ENCODE measurements at regions not wholly inside any gene's neighbourhood (a gene's known extent, or its start where the extent isn't known, plus 50 kb on each side); places are given as distances from the start of the nearest gene placed in this dataset.

DNA sequence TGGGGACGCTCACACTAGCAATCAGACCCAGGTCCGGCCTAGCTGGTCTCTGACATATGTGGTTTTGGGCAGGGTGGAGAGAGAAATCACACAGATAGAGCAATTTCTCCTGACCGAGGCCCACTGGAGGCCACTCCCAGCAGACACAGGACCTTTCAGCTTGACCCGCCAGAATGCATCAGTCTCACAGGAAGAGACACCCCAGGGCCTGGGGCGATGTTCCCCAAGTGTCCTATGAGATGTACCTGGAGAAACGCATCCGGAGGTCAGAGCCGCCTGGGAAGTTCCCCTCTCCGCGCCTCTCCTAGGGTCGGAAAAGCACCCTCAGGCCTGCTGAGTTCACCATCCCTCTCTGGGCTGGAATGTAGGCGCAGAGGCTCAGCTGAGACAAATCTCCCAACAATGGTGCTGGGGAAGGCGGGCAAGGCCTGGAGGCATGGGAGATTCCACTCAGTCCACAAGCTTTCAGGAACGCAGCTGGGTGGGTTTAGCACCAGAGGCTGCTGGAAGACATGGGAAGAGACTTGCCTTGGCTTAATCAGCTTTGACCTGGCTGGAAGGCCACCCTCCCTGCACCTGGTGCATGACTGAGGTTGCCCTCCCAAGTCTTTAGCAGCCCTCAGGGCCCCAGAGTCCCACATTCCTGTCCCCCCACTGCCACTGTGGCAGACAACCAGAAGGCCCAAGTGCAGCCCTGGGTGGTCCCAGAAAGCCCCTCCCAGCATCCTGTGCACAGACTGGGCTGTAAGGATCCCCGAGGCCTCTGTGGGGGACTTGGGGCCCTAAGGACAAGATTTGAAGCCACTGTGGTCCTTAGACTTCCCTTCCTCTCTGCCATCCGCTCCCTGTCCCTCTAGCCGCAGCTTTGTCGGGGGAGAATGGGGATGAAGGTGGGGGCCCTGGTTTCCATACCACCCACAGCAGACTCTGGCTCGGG lies 57.5 kb downstream of the RTL6 start (continued):
- TF ChIP-seq, protein P1, sequence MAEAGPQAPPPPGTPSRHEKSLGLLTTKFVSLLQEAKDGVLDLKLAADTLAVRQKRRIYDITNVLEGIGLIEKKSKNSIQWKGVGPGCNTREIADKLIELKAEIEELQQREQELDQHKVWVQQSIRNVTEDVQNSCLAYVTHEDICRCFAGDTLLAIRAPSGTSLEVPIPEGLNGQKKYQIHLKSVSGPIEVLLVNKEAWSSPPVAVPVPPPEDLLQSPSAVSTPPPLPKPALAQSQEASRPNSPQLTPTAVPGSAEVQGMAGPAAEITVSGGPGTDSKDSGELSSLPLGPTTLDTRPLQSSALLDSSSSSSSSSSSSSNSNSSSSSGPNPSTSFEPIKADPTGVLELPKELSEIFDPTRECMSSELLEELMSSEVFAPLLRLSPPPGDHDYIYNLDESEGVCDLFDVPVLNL (IDR thresholded peaks at IDR 0.05; ENCODE audit: low read depth, low read length), result no peak
- TF ChIP-seq, protein P2, sequence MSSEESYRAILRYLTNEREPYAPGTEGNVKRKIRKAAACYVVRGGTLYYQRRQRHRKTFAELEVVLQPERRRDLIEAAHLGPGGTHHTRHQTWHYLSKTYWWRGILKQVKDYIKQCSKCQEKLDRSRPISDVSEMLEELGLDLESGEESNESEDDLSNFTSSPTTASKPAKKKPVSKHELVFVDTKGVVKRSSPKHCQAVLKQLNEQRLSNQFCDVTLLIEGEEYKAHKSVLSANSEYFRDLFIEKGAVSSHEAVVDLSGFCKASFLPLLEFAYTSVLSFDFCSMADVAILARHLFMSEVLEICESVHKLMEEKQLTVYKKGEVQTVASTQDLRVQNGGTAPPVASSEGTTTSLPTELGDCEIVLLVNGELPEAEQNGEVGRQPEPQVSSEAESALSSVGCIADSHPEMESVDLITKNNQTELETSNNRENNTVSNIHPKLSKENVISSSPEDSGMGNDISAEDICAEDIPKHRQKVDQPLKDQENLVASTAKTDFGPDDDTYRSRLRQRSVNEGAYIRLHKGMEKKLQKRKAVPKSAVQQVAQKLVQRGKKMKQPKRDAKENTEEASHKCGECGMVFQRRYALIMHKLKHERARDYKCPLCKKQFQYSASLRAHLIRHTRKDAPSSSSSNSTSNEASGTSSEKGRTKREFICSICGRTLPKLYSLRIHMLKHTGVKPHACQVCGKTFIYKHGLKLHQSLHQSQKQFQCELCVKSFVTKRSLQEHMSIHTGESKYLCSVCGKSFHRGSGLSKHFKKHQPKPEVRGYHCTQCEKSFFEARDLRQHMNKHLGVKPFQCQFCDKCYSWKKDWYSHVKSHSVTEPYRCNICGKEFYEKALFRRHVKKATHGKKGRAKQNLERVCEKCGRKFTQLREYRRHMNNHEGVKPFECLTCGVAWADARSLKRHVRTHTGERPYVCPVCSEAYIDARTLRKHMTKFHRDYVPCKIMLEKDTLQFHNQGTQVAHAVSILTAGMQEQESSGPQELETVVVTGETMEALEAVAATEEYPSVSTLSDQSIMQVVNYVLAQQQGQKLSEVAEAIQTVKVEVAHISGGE (CRISPR knock-in tag; IDR thresholded peaks at IDR 0.05), result no peak
- TF ChIP-seq ZSCAN29 (IDR thresholded peaks at IDR 0.05) (no peak), IKZF2 (IDR thresholded peaks at IDR 0.05) (no peak), ZBTB40 (IDR thresholded peaks at IDR 0.05; ENCODE audit: borderline replicate concordance) (no peak), USF1 (IDR thresholded peaks at IDR 0.05; ENCODE audit: borderline replicate concordance, extremely low read length, insufficient read depth, low read depth, low read length) (no peak), PAX8 (IDR thresholded peaks at IDR 0.05) (no peak), HDAC2 (IDR thresholded peaks at IDR 0.05) (no peak)
- TF ChIP-seq, protein P3, sequence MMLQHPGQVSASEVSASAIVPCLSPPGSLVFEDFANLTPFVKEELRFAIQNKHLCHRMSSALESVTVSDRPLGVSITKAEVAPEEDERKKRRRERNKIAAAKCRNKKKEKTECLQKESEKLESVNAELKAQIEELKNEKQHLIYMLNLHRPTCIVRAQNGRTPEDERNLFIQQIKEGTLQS (IDR thresholded peaks at IDR 0.05; ENCODE audit: borderline replicate concordance, extremely low read depth, low read depth, low read length), result no peak
- TF ChIP-seq, protein P4, sequence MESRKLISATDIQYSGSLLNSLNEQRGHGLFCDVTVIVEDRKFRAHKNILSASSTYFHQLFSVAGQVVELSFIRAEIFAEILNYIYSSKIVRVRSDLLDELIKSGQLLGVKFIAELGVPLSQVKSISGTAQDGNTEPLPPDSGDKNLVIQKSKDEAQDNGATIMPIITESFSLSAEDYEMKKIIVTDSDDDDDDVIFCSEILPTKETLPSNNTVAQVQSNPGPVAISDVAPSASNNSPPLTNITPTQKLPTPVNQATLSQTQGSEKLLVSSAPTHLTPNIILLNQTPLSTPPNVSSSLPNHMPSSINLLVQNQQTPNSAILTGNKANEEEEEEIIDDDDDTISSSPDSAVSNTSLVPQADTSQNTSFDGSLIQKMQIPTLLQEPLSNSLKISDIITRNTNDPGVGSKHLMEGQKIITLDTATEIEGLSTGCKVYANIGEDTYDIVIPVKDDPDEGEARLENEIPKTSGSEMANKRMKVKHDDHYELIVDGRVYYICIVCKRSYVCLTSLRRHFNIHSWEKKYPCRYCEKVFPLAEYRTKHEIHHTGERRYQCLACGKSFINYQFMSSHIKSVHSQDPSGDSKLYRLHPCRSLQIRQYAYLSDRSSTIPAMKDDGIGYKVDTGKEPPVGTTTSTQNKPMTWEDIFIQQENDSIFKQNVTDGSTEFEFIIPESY (IDR thresholded peaks at IDR 0.05), result no peak

Measured in GM12878 (cell line).